ENCODE measurements at regions not wholly inside any gene's neighbourhood (a gene's known extent, or its start where the extent isn't known, plus 50 kb on each side); places are given as distances from the start of the nearest gene placed in this dataset.

GRCh38 chr18:38386146-38386545 is 820.5 kb upstream of the CELF4 start:
- DNase-seq, result no peak

- DNase-seq, result no peak
Observed at GRCh38 chr18:38369772-38370690, 804.4 kb upstream of the CELF4 start.

- DNase-seq, result no peak
Observed at GRCh38 chr18:38368886-38369285, 803.3 kb upstream of the CELF4 start.

GRCh38 chr18:38368246-38368645 is 802.6 kb upstream of the CELF4 start:
- DNase-seq, result no peak

- no peak for DNase-seq
Observed at GRCh38 chr18:38367473-38367872, 801.9 kb upstream of the CELF4 start.

GRCh38 chr18:38362286-38362792 is 796.7 kb upstream of the CELF4 start:
- no peak for DNase-seq

- DNase-seq, result no peak
Observed at GRCh38 chr18:38358805-38359657, 793.4 kb upstream of the CELF4 start.

GRCh38 chr18:38353149-38353548 is 787.6 kb upstream of the CELF4 start:
- DNase-seq, result no peak

- no peak for DNase-seq
Observed at GRCh38 chr18:38350141-38350540, 784.5 kb upstream of the CELF4 start.

GRCh38 chr18:38330573-38330972 is 765.0 kb upstream of the CELF4 start:
- DNase-seq, result no peak

GRCh38 chr18:38329145-38329544 is 763.5 kb upstream of the CELF4 start:
- no peak for DNase-seq

GRCh38 chr18:38322206-38322605 is 756.6 kb upstream of the CELF4 start:
- DNase-seq, result no peak

- no peak for DNase-seq
Observed at GRCh38 chr18:38321262-38321661, 755.7 kb upstream of the CELF4 start.

- no peak for DNase-seq
Observed at GRCh38 chr18:38318416-38318815, 752.8 kb upstream of the CELF4 start.

GRCh38 chr18:38313831-38314230 is 748.2 kb upstream of the CELF4 start:
- DNase-seq, result no peak

- DNase-seq, result no peak
Observed at GRCh38 chr18:38312532-38312931, 746.9 kb upstream of the CELF4 start.

- no peak for DNase-seq
Observed at GRCh38 chr18:38310936-38311335, 745.3 kb upstream of the CELF4 start.

GRCh38 chr18:38307914-38308313 is 742.3 kb upstream of the CELF4 start:
- no peak for DNase-seq

- DNase-seq, result no peak
Observed at GRCh38 chr18:38305961-38306360, 740.4 kb upstream of the CELF4 start.

GRCh38 chr18:38301621-38302020 is 736.0 kb upstream of the CELF4 start:
- DNase-seq, result no peak

- DNase-seq, result no peak
Observed at GRCh38 chr18:38297910-38298309, 732.3 kb upstream of the CELF4 start.

GRCh38 chr18:38290229-38290628 is 724.6 kb upstream of the CELF4 start:
- DNase-seq, result no peak

GRCh38 chr18:38284972-38285371 is 719.4 kb upstream of the CELF4 start:
- DNase-seq, result no peak

- no peak for DNase-seq
Observed at GRCh38 chr18:38263066-38263465, 697.5 kb upstream of the CELF4 start.
